CD4-positive, alpha-beta T cell treated with Interleukin-6 for 4 hours (primary cell): ENCODE measurements at regions not wholly inside any gene's neighbourhood (a gene's known extent, or its start where the extent isn't known, plus 50 kb on each side); places are given as distances from the start of the nearest gene placed in this dataset.
"Not testable (repeated sequence)": the region's sequence is repeated elsewhere in the genome, so short reads cannot be mapped to it uniquely, and the experiment has no call there.

Source experiments
- DNase-seq: peaks from one replicate; pipeline ENCODE4 v3.0.0-alpha.2; 2020; ENCODE audit warnings: mixed read lengths

- no peak for DNase-seq
Measured at GRCh38 chr3:150300388-150300787, 107.7 kb upstream of the TSC22D2 start.

GRCh38 chr3:150299201-150299600, 108.9 kb upstream of the TSC22D2 start:
- DNase-seq, result no peak

GRCh38 chr3:150296966-150297365, 111.1 kb upstream of the TSC22D2 start:
- DNase-seq, result no peak

GRCh38 chr3:150296123-150296735, 111.9 kb upstream of the TSC22D2 start:
- no peak for DNase-seq

GRCh38 chr3:150293401-150294001, 114.6 kb upstream of the TSC22D2 start:
- DNase-seq, result no peak

GRCh38 chr3:150292891-150293290, 115.2 kb upstream of the TSC22D2 start:
- no peak for DNase-seq

GRCh38 chr3:150291515-150291914, 116.6 kb upstream of the TSC22D2 start:
- DNase-seq, result no peak

GRCh38 chr3:150286390-150287147, 121.5 kb upstream of the TSC22D2 start:
- DNase-seq, result peak; percentile 3

- no peak for DNase-seq
Measured at GRCh38 chr3:150285601-150286000, 122.5 kb upstream of the TSC22D2 start.

GRCh38 chr3:150278843-150279381, 129.2 kb upstream of the TSC22D2 start:
- no peak for DNase-seq

- no peak for DNase-seq
Measured at GRCh38 chr3:150278195-150278594, 129.9 kb upstream of the TSC22D2 start.

GRCh38 chr3:150277444-150277843, 130.7 kb upstream of the TSC22D2 start:
- DNase-seq, result no peak

GRCh38 chr3:150275941-150276340, 132.2 kb upstream of the TSC22D2 start:
- no peak for DNase-seq

- no peak for DNase-seq
Measured at GRCh38 chr3:150274372-150274771, 133.7 kb upstream of the TSC22D2 start.

GRCh38 chr3:150273396-150273795, 134.7 kb upstream of the TSC22D2 start:
- DNase-seq, result no peak

- DNase-seq, result no peak
Measured at GRCh38 chr3:150271591-150271960, 136.5 kb upstream of the TSC22D2 start.

GRCh38 chr3:150270883-150271590, 137.1 kb upstream of the TSC22D2 start:
- no peak for DNase-seq

GRCh38 chr3:150270444-150270843, 137.7 kb upstream of the TSC22D2 start:
- not testable (repeated sequence) for DNase-seq

- DNase-seq, result no peak
Measured at GRCh38 chr3:150269526-150269925, 138.6 kb upstream of the TSC22D2 start.

GRCh38 chr3:150268426-150269391, 139.4 kb upstream of the TSC22D2 start:
- no peak for DNase-seq

- DNase-seq, result no peak
Measured at GRCh38 chr3:150267288-150267687, 140.8 kb upstream of the TSC22D2 start.

- DNase-seq, result no peak
Measured at GRCh38 chr3:150265305-150265704, 142.8 kb upstream of the TSC22D2 start.
